HepG2 (cell line): ENCODE measurements at regions not wholly inside any gene's neighbourhood (a gene's known extent, or its start where the extent isn't known, plus 50 kb on each side); places are given as distances from the start of the nearest gene placed in this dataset.

Experiments
- ARNTL ChIP-seq: sonication (generic); formaldehyde crosslinking; IDR thresholded peaks from 2 replicates; pipeline ENCODE4 v1.4.0; 2020; ENCODE audit warnings: mild to moderate bottlenecking, missing genetic modification reagents
- BORCS8-MEF2B ChIP-seq: sonication (generic); formaldehyde crosslinking; IDR thresholded peaks from 2 replicates; pipeline ENCODE4 v1.8.0; 2022; ENCODE audit warnings: mild to moderate bottlenecking, missing genetic modification reagents
- KAT8 ChIP-seq: IDR thresholded peaks from 2 replicates; pipeline ENCODE4 v1.6.1; 2016; ENCODE audit warnings: missing genetic modification reagents, missing compliant biosample characterization
- MBD4 ChIP-seq: IDR thresholded peaks from 2 replicates; pipeline ENCODE4 v1.6.1; 2012; ENCODE audit warnings: low read length, inconsistent platforms, borderline replicate concordance
- NCOA2 ChIP-seq: sonication (generic); formaldehyde crosslinking; IDR thresholded peaks from 2 replicates; pipeline ENCODE4 v1.8.0; 2022; ENCODE audit warnings: inconsistent platforms
- REST ChIP-seq, 2 experiments: IDR thresholded peaks; 2 replicates each; pipeline ENCODE4 v1.6.1; 2011 to 2012; ENCODE audit warnings: low read length in 2 of 2, borderline replicate concordance in 1 of 2, low read depth in 1 of 2, mild to moderate bottlenecking in 1 of 2, moderate library complexity in 1 of 2
- SRSF9 ChIP-seq: fragments of 200-400 bp; formaldehyde crosslinking; IDR thresholded peaks from 2 replicates; pipeline ENCODE4 v1.6.1; 2018; ENCODE audit warnings: borderline replicate concordance, mild to moderate bottlenecking, low read depth, low read length; ENCODE audit not compliant: insufficient read depth, poor library complexity, severe bottlenecking
- TCF7 ChIP-seq: sonication (generic); IDR thresholded peaks from 2 replicates; pipeline ENCODE4 v1.6.1; 2016; ENCODE audit warnings: antibody characterized with exemption, low read depth
- TEF ChIP-seq: sonication (generic); formaldehyde crosslinking; IDR thresholded peaks from 2 replicates; pipeline ENCODE4 v1.5.0; 2020; ENCODE audit warnings: missing genetic modification reagents
- ZFP37 ChIP-seq: sonication (generic); formaldehyde crosslinking; IDR thresholded peaks from 2 replicates; pipeline ENCODE4 v1.4.0; 2020; ENCODE audit warnings: missing genetic modification reagents, borderline replicate concordance
- ZNF253 ChIP-seq: sonication (generic); formaldehyde crosslinking; IDR thresholded peaks from 2 replicates; pipeline ENCODE4 v1.8.0; 2022; ENCODE audit warnings: mild to moderate bottlenecking, missing genetic modification reagents, borderline replicate concordance
- ZNF350 ChIP-seq: sonication (generic); formaldehyde crosslinking; IDR thresholded peaks from 2 replicates; pipeline ENCODE4 v1.4.0; 2020; ENCODE audit warnings: mild to moderate bottlenecking, low read depth, missing genetic modification reagents, borderline replicate concordance
- TF ChIP-seq, protein P1 (sequence below): sonication (generic); formaldehyde crosslinking; IDR thresholded peaks from 2 replicates; pipeline ENCODE4 v1.5.0; 2020; ENCODE audit warnings: mild to moderate bottlenecking, missing genetic modification reagents, borderline replicate concordance
- TF ChIP-seq, protein P2 (sequence below): sonication (generic); formaldehyde crosslinking; IDR thresholded peaks from 2 replicates; pipeline ENCODE4 v1.5.1; 2020; ENCODE audit warnings: mild to moderate bottlenecking, missing genetic modification reagents, borderline replicate concordance

- TF ChIP-seq TEF (CRISPR knock-in tag) (no peak), ZNF350 (CRISPR knock-in tag) (no peak), ARNTL (CRISPR knock-in tag) (no peak), BORCS8-MEF2B (CRISPR knock-in tag) (no peak), ZNF253 (CRISPR knock-in tag) (no peak), SRSF9 (no peak), REST (IDR thresholded peaks at IDR 0.05; ENCODE audit: borderline replicate concordance in 1 of 2, low read depth in 1 of 2, low read length in 2 of 2) (no peak), TCF7 (peak; percentile 69), NCOA2 (CRISPR knock-in tag) (0 out of 2 replicates have a peak, but pooled peaks have one; percentile 38), MBD4 (no peak), ZFP37 (no peak), KAT8 (CRISPR knock-in tag) (no peak)
- TF ChIP-seq, protein P1, sequence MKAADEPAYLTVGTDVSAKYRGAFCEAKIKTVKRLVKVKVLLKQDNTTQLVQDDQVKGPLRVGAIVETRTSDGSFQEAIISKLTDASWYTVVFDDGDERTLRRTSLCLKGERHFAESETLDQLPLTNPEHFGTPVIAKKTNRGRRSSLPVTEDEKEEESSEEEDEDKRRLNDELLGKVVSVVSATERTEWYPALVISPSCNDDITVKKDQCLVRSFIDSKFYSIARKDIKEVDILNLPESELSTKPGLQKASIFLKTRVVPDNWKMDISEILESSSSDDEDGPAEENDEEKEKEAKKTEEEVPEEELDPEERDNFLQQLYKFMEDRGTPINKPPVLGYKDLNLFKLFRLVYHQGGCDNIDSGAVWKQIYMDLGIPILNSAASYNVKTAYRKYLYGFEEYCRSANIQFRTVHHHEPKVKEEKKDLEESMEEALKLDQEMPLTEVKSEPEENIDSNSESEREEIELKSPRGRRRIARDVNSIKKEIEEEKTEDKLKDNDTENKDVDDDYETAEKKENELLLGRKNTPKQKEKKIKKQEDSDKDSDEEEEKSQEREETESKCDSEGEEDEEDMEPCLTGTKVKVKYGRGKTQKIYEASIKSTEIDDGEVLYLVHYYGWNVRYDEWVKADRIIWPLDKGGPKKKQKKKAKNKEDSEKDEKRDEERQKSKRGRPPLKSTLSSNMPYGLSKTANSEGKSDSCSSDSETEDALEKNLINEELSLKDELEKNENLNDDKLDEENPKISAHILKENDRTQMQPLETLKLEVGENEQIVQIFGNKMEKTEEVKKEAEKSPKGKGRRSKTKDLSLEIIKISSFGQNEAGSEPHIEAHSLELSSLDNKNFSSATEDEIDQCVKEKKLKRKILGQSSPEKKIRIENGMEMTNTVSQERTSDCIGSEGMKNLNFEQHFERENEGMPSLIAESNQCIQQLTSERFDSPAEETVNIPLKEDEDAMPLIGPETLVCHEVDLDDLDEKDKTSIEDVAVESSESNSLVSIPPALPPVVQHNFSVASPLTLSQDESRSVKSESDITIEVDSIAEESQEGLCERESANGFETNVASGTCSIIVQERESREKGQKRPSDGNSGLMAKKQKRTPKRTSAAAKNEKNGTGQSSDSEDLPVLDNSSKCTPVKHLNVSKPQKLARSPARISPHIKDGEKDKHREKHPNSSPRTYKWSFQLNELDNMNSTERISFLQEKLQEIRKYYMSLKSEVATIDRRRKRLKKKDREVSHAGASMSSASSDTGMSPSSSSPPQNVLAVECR (CRISPR knock-in tag) = no peak
- TF ChIP-seq, protein P2, sequence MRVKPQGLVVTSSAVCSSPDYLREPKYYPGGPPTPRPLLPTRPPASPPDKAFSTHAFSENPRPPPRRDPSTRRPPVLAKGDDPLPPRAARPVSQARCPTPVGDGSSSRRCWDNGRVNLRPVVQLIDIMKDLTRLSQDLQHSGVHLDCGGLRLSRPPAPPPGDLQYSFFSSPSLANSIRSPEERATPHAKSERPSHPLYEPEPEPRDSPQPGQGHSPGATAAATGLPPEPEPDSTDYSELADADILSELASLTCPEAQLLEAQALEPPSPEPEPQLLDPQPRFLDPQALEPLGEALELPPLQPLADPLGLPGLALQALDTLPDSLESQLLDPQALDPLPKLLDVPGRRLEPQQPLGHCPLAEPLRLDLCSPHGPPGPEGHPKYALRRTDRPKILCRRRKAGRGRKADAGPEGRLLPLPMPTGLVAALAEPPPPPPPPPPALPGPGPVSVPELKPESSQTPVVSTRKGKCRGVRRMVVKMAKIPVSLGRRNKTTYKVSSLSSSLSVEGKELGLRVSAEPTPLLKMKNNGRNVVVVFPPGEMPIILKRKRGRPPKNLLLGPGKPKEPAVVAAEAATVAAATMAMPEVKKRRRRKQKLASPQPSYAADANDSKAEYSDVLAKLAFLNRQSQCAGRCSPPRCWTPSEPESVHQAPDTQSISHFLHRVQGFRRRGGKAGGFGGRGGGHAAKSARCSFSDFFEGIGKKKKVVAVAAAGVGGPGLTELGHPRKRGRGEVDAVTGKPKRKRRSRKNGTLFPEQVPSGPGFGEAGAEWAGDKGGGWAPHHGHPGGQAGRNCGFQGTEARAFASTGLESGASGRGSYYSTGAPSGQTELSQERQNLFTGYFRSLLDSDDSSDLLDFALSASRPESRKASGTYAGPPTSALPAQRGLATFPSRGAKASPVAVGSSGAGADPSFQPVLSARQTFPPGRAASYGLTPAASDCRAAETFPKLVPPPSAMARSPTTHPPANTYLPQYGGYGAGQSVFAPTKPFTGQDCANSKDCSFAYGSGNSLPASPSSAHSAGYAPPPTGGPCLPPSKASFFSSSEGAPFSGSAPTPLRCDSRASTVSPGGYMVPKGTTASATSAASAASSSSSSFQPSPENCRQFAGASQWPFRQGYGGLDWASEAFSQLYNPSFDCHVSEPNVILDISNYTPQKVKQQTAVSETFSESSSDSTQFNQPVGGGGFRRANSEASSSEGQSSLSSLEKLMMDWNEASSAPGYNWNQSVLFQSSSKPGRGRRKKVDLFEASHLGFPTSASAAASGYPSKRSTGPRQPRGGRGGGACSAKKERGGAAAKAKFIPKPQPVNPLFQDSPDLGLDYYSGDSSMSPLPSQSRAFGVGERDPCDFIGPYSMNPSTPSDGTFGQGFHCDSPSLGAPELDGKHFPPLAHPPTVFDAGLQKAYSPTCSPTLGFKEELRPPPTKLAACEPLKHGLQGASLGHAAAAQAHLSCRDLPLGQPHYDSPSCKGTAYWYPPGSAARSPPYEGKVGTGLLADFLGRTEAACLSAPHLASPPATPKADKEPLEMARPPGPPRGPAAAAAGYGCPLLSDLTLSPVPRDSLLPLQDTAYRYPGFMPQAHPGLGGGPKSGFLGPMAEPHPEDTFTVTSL (CRISPR knock-in tag) = no peak
Measured at GRCh38 chr6:141026504-141026903, 1106.2 kb upstream of the GJE1 start (continued).
